D721Med (cell line): ENCODE measurements at regions not wholly inside any gene's neighbourhood (a gene's known extent, or its start where the extent isn't known, plus 50 kb on each side); places are given as distances from the start of the nearest gene placed in this dataset.
"Not testable (repeated sequence)": the region's sequence is repeated elsewhere in the genome, so short reads cannot be mapped to it uniquely, and the experiment has no call there.

ENCODE experiments used
- DNase-seq: peaks from one replicate; pipeline ENCODE4 v3.0.0; 2011; ENCODE audit warnings: low spot score; ENCODE audit not compliant: insufficient read length
- FAIRE-seq: peaks from 2 replicates; lab custom pipeline; 2011; peaks lifted over from hg19 to GRCh38; lab: Jason Lieb, UNC
- CTCF ChIP-seq: IDR thresholded peaks from 2 replicates; pipeline ENCODE4 v1.5.1; 2012; ENCODE audit warnings: mild to moderate bottlenecking, control low read depth; ENCODE audit not compliant: insufficient read depth; ENCODE audit errors: missing control alignments

- DNase-seq (no peak), FAIRE-seq (no peak)
- TF ChIP-seq CTCF, result no peak
These were observed 457.7 kb downstream of the ICE1 start for GRCh38 chr5:5880077-5880763.

- no peak for DNase-seq
- TF ChIP-seq CTCF, result no peak
- no peak for FAIRE-seq
These were observed 434.9 kb downstream of the ICE1 start for GRCh38 chr5:5857396-5857795.

- FAIRE-seq, result no peak
- DNase-seq, result no peak
- no peak for TF ChIP-seq CTCF
These were observed 431.6 kb downstream of the ICE1 start for GRCh38 chr5:5854087-5854486.

- no peak for FAIRE-seq
- DNase-seq, result no peak
- no peak for TF ChIP-seq CTCF
These were observed 416.0 kb downstream of the ICE1 start for GRCh38 chr5:5838493-5838892.

- not testable (repeated sequence) for FAIRE-seq
These were observed 409.1 kb downstream of the ICE1 start for GRCh38 chr5:5831622-5832021.

GRCh38 chr5:5828619-5829018, 406.1 kb downstream of the ICE1 start:
- no peak for TF ChIP-seq CTCF
- DNase-seq (no peak), FAIRE-seq (no peak)

More at GRCh38 chr5:5831622-5832021, 409.1 kb downstream of the ICE1 start:
- not testable (repeated sequence) for DNase-seq

- no peak for TF ChIP-seq CTCF
- no peak for DNase-seq
- FAIRE-seq, result no peak
These were observed 404.4 kb downstream of the ICE1 start for GRCh38 chr5:5826911-5827310.
